GM04504 (cell line): ENCODE measurements at regions not wholly inside any gene's neighbourhood (a gene's known extent, or its start where the extent isn't known, plus 50 kb on each side); places are given as distances from the start of the nearest gene placed in this dataset.

ENCODE experiments used
- DNase-seq: peaks from one replicate; pipeline ENCODE4 v3.0.0-alpha.2; 2012; ENCODE audit warnings: low read depth

GRCh38 chr21:27423038-27423437 lies 456.1 kb upstream of the ADAMTS5 start:
- peak; percentile 96 for DNase-seq

DNA sequence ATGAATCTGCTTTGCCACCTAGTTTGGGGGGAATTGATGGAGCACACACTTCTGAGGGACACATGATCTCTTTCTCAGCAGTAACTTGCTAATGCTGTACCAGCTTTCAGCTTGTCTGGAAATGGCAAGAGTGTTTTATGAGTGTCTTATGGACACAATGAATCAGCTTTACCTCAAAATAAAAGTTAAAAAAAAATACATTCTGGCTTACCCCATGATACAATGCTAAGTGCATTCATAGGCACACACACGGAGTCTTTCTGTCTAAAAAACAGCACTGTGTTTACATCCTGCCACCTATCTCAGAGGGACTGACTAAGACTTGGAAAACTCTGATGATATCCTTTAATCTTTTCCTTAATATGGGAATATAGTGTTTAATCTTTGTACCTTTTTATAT lies 455.5 kb upstream of the ADAMTS5 start:
- no peak for DNase-seq

DNA sequence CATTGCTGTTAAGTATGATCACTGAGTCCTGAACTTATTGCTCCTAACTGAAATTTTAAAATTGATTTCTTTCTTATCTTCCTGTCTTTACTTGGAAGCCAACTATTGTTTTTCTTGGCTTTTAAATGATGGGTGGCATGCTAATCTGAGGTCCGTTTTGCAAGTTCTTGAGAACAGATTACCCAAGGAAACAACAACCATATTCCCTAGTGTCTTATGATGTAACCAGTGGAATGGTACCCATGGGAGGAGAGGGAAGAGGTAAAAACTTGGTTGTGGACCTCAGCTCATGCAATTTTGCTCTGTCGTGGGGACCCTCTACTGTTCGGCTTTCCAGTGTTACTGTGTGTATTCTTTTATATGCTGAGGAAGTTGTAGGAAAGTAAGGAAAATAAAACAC lies 454.8 kb upstream of the ADAMTS5 start:
- no peak for DNase-seq

DNA sequence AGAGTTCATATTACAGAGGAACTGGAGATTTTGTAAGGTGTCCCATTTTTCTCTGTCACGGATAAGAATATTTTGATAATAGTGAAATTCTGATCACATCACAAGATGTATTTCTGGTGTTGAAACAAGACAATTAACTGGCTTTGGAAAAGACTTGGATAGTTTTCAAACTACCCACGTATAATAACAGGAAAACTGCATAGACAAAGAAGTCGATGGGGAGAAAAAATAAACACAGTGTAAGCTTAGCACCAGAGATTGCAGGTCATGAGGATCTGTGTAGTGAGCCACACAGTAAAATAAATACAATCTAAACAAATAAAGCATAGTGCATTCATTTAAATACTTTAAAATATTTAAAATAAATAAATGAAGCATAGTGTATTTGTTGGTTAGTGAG lies 452.3 kb upstream of the ADAMTS5 start:
- no peak for DNase-seq

DNA sequence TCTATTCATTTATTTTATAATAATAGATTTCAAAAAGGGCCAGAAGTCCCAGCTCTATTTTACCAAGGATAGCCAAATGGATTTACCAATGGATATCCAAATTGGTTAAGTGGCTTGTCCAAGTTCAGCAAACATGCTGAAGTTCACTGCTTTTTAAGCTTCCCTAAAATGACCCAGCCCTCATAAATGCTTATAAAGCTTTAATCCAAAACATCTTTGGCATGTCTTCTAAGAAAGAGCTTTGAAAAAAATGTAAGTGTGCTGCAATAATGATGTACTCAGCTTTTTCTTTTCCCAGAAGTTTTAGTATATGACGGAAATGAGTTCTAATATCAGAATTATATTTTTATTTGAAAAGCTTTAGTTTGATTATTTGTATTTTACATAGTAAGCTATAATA lies 451.5 kb upstream of the ADAMTS5 start:
- DNase-seq: no peak

GRCh38 chr21:27412530-27412929 lies 445.6 kb upstream of the ADAMTS5 start:
- DNase-seq: no peak

DNA sequence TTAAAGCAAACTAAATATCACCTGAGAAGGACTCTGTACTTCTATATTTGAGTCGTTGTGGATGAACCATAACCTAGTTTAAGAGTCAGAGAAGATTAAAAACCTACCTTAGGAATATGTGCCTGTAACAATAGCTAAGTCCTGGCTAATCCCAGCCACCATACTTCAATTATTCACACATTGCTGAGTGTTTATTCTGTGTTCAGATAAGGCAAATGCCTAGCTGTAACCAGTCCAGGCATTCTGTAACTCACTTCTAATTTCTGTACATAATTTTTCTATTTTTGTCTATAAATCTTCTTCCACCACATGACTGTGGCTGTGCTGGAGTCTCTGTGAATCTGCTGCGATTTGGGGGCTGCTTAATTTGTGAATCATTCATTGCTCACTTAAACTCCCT lies 441.9 kb upstream of the ADAMTS5 start:
- no peak for DNase-seq

DNA sequence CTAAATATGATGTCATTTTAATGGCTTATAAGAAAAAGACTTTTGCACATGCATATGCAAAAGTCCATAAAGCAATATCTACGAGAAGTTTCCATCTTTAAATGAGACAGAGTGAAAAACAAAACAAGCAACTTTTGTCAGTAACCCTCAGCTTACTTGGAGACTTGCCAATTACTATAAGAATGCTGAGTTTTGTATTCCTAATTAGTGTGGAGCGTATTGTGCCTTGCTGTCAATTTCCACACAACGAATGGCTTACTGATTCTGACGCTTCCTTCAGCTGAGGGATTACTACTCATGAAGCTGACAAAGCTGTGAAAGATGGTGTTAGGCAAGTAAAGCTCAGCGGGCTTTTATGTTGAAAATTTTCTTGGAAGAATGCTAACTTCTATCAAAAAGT lies 440.4 kb upstream of the ADAMTS5 start:
- no peak for DNase-seq

DNA sequence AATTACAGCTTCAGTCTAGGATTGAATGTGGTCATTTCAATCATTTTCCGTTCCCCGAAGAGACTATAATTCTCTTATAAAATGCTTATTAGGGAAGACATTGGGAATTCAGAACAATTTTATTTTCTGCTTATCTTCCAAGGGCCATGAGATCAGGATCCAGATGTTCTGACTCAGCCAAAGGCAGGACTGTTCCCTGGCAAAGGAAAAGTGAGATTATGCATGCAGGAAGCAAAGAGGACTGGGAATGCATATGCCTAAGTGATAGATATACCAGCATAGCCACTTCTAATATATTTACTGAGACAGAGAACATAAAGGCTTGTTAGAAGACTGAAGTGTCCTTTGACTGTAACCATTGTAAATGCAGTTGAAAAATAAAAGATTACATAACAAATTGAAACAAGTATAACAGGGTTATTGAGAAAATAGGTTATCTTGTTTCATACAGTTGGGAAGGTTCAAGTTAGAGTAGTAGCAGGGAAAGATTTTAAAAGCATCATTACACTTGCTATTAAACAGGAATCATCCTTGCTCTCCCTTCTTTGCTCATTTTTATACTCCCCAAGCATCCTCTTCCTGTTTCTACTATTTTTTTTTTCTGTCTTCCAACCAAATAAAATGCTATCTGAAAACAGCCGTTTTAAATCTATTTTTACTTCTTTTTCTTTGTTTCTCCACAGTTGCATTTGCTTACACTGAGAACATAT lies 439.6 kb upstream of the ADAMTS5 start:
- DNase-seq: no peak

GRCh38 chr21:27403011-27403410 lies 436.1 kb upstream of the ADAMTS5 start:
- DNase-seq: no peak

- no peak for DNase-seq
Observed at GRCh38 chr21:27400045-27400444, 433.2 kb upstream of the ADAMTS5 start.

GRCh38 chr21:27397578-27397977 lies 430.7 kb upstream of the ADAMTS5 start:
- no peak for DNase-seq

DNA sequence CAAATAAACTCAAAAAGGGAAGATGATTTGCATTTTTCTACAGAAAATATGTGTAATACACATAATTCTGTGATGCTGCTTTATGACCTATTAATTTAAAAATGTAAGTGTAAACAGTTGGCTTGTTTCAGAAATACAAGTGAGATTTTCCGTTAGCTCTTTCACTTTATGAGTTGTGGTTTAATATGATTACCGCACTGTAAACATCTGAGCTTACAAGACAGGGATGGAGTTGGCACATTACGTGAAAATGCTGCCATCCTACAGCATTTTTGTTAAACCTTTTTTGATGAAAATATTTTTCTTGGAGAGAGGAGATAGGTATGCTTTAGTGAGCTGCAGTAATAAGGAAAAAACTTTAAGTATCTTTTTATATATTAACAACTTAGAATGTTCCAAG lies 426.8 kb upstream of the ADAMTS5 start:
- no peak for DNase-seq

GRCh38 chr21:27391990-27392389 lies 425.1 kb upstream of the ADAMTS5 start:
- DNase-seq: no peak

DNA sequence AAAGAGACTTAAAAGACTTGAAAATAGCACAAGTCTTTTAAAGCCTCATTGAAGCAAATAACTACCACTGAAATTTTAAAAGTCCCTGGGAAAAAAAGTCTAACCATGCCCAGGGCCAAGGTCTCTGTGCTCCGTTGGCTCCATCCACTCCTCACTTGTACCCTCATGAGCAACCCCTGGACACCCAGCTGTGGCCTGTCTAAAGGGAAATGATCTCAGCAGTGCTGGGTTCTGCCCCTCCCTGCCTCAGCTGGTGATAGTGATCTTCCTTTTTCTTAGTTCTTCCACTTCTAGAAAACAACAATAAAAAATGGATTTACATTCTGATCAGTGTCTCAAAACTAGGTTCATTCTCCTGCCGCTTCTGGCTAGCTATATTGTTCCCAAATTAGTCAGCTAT lies 423.5 kb upstream of the ADAMTS5 start:
- DNase-seq: no peak

- DNase-seq: no peak
Observed at GRCh38 chr21:27388825-27389224, 421.9 kb upstream of the ADAMTS5 start.

DNA sequence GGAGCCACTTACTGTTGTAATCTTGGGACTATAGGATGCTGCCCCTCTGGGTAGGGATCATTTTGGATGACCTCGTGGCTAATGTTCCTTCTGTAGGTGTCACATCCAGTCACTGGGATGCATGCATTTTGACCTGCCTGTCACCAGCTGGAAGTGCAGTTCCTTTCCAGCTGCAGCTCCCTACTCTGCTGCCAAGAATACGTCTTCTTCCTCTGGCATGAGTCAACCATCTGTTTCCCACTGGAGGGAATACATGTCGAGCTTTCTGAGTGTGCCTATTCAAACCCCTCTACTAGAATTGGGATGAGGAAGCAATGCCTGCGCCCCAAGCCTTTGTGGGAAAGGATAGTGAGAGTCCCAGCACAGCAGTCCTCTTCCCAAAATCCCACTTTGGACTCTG lies 415.5 kb upstream of the ADAMTS5 start:
- DNase-seq: no peak

GRCh38 chr21:27380303-27380702 lies 413.4 kb upstream of the ADAMTS5 start:
- DNase-seq: no peak

GRCh38 chr21:27379354-27379753 lies 412.5 kb upstream of the ADAMTS5 start:
- DNase-seq: no peak

GRCh38 chr21:27372381-27372780 lies 405.5 kb upstream of the ADAMTS5 start:
- no peak for DNase-seq

GRCh38 chr21:27371975-27372331 lies 405.1 kb upstream of the ADAMTS5 start:
- no peak for DNase-seq

GRCh38 chr21:27371115-27371974 lies 404.5 kb upstream of the ADAMTS5 start:
- no peak for DNase-seq

DNA sequence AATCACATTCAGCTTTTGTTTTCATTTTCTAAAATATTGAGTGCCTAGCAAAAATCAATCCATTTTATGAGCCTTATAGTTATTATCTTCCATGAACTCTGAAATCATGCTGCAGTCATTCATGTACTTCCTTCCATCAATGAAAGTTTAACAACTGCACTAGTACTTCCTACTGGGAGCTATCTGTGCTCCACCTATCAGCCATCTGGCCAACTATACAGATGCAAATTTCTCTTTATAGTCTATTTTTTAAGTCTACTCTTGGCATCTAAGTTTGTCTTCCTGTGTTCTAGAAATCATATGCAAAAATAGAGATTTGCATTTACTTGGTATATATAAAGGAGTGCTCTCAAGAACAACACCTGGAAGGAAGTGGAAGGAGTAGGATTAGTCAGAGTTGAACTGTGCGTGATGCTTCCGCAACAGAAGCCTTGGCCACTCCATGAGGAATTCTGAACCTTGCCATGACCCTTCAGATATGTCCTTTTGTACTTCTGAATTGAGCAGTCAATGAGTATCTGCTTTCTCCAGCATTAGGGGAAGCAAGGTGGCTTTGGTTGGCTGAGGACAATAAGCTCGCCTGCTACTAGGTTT lies 403.2 kb upstream of the ADAMTS5 start:
- DNase-seq: no peak
